ENCODE measurements at regions not wholly inside any gene's neighbourhood (a gene's known extent, or its start where the extent isn't known, plus 50 kb on each side); places are given as distances from the start of the nearest gene placed in this dataset.

DNA sequence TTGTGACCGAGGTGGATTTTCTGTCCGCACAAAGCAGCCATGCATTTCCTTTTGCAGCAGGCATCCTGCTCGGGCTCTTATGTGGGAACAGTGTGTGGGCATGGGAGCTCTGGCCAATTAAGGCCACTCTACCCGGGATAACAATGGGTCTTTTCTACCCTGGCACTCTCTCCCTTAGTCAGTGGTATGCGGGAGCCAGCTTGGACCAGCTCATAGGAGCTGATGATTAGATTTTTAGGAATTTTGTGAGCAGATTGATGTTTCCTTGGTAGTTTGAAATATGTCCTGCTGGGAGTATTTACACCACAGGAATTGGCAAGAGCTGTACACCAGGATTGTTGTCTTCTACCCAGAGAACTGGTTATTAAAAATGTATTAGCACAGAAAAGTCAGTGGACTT is 89.3 kb downstream of the SPP2 start:
- Histone ChIP-seq H3K9ac (ENCODE audit: control insufficient read depth, extremely low read depth, insufficient read depth, low read length) (no peak overlapping the region), H3K27me3 (ENCODE audit: control insufficient read depth, extremely low read depth, insufficient read depth, low read length) (no peaks in the 10 kb centered on the region), H4K20me1 (ENCODE audit: control insufficient read depth, extremely low read depth, insufficient read depth, low read length) (no peaks in the 10 kb centered on the region), H3K4me3 (ENCODE audit: control insufficient read depth in 2 of 3, extremely low read depth in 1 of 3, insufficient read depth in 2 of 3, low read depth in 1 of 3, low read length in 3 of 3) (no peak overlapping the region), H3K79me2 (ENCODE audit: control insufficient read depth, insufficient read depth, low read length) (no peaks in the 10 kb centered on the region), H3K4me2 (ENCODE audit: control insufficient read depth, extremely low read depth, insufficient read depth, low read depth, low read length) (no peak overlapping the region), H3K9me1 (ENCODE audit: control insufficient read depth, extremely low read depth, insufficient read depth, low read length) (no peaks in the 10 kb centered on the region), H3K36me3 (ENCODE audit: control insufficient read depth in 2 of 2, extremely low read depth in 1 of 2, insufficient read depth in 2 of 2, low read length in 2 of 2) (no peaks in the 10 kb centered on the region), H3K9me3 (ENCODE audit: control insufficient read depth, low read depth, low read length) (peaks cover 20% of the 10 kb centered on the region), H3K27ac (ENCODE audit: control insufficient read depth, insufficient read depth, low read length) (no peak overlapping the region), H3K4me1 (ENCODE audit: control insufficient read depth, extremely low read depth, insufficient read depth, low read length) (peaks cover 34% of the 10 kb centered on the region), H2AFZ (ENCODE audit: control insufficient read depth, low read length) (no peak overlapping the region)
- FAIRE-seq: peak; percentile 49
- TF ChIP-seq, protein P1, sequence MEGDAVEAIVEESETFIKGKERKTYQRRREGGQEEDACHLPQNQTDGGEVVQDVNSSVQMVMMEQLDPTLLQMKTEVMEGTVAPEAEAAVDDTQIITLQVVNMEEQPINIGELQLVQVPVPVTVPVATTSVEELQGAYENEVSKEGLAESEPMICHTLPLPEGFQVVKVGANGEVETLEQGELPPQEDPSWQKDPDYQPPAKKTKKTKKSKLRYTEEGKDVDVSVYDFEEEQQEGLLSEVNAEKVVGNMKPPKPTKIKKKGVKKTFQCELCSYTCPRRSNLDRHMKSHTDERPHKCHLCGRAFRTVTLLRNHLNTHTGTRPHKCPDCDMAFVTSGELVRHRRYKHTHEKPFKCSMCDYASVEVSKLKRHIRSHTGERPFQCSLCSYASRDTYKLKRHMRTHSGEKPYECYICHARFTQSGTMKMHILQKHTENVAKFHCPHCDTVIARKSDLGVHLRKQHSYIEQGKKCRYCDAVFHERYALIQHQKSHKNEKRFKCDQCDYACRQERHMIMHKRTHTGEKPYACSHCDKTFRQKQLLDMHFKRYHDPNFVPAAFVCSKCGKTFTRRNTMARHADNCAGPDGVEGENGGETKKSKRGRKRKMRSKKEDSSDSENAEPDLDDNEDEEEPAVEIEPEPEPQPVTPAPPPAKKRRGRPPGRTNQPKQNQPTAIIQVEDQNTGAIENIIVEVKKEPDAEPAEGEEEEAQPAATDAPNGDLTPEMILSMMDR (optimal IDR thresholded peaks at IDR 0.05 in 1 of 3, IDR thresholded peaks at IDR 0.05 in 1 of 3, conservative IDR thresholded peaks at IDR 0.05 in 1 of 3; ENCODE audit: extremely low read depth in 1 of 3, insufficient read depth in 2 of 3, low read length in 3 of 3): no peak
- no peak for TF ChIP-seq EZH2 (IDR thresholded peaks at IDR 0.05; ENCODE audit: low read length)
- no peak for DNase-seq (ENCODE audit: low read depth, low spot score)
- dilution Hi-C loops (cut with MboI; ENCODE audit: extremely low pct_ligation_motif_present, low sequenced_read_pairs): no loop called here

- no peak for FAIRE-seq
- no peaks in the 10 kb centered on the region for H3K36me3 ChIP-seq (ENCODE audit: control insufficient read depth in 2 of 2, extremely low read depth in 1 of 2, insufficient read depth in 2 of 2, low read length in 2 of 2)
These were observed 88.3 kb downstream of the SPP2 start for GRCh38 chr2:234138836-234139235.

More at GRCh38 chr2:234138836-234139235, 88.3 kb downstream of the SPP2 start:
- Histone ChIP-seq H3K4me1 (ENCODE audit: control insufficient read depth, extremely low read depth, insufficient read depth, low read length) (peaks cover 44% of the 10 kb centered on the region), H2AFZ (ENCODE audit: control insufficient read depth, low read length) (no peak overlapping the region), H3K9ac (ENCODE audit: control insufficient read depth, extremely low read depth, insufficient read depth, low read length) (no peak overlapping the region), H3K4me3 (ENCODE audit: control insufficient read depth in 2 of 3, extremely low read depth in 1 of 3, insufficient read depth in 2 of 3, low read depth in 1 of 3, low read length in 3 of 3) (no peak overlapping the region), H3K27ac (ENCODE audit: control insufficient read depth, insufficient read depth, low read length) (no peak overlapping the region), H3K79me2 (ENCODE audit: control insufficient read depth, insufficient read depth, low read length) (no peaks in the 10 kb centered on the region), H3K4me2 (ENCODE audit: control insufficient read depth, extremely low read depth, insufficient read depth, low read depth, low read length) (no peak overlapping the region), H3K27me3 (ENCODE audit: control insufficient read depth, extremely low read depth, insufficient read depth, low read length) (no peaks in the 10 kb centered on the region), H3K9me3 (ENCODE audit: control insufficient read depth, low read depth, low read length) (peaks cover 20% of the 10 kb centered on the region), H4K20me1 (ENCODE audit: control insufficient read depth, extremely low read depth, insufficient read depth, low read length) (no peaks in the 10 kb centered on the region), H3K9me1 (ENCODE audit: control insufficient read depth, extremely low read depth, insufficient read depth, low read length) (no peaks in the 10 kb centered on the region)
- dilution Hi-C loops (cut with MboI; ENCODE audit: extremely low pct_ligation_motif_present, low sequenced_read_pairs): no loop called here
- TF ChIP-seq EZH2 (IDR thresholded peaks at IDR 0.05; ENCODE audit: low read length): no peak
- TF ChIP-seq, protein P1 (optimal IDR thresholded peaks at IDR 0.05 in 1 of 3, IDR thresholded peaks at IDR 0.05 in 1 of 3, conservative IDR thresholded peaks at IDR 0.05 in 1 of 3; ENCODE audit: extremely low read depth in 1 of 3, insufficient read depth in 2 of 3, low read length in 3 of 3): no peak
- DNase-seq (ENCODE audit: low read depth, low spot score): no peak

Measured in keratinocyte (primary cell).